GM19043 (cell line): ENCODE measurements at regions not wholly inside any gene's neighbourhood (a gene's known extent, or its start where the extent isn't known, plus 50 kb on each side); places are given as distances from the start of the nearest gene placed in this dataset.

ENCODE experiments used
- ATAC-seq: cut with Tn5 transposase; IDR thresholded peaks from one replicate; pipeline ENCODE4 v1.9.1; 2021; ENCODE audit warnings: low read depth; ENCODE audit not compliant: unreplicated experiment

GRCh38 chr22:48742556-48743343 is 1084.9 kb downstream of the BRD1 start:
- ATAC-seq, result no peak

GRCh38 chr22:48742191-48742555 is 1085.5 kb downstream of the BRD1 start:
- no peak for ATAC-seq

DNA sequence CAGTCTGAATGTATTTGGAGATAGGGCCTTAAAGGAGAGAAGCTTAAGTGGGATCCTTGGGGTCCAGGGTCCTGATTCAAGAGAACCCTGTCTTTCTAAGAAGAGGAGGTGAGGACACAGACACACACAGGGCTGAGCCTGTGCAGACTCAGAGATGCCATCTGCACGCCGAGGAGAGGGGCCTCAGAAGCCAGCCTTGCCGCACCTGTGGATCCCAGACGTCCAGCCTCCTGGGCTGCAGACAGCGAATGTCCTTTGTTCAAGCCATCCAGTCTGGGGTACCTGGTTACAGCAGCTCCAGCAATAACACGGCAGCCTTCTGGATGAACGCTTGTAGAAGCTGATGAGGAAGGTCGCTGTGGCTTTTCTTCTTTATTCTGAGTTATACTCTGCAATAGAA is 1086.1 kb downstream of the BRD1 start:
- no peak for ATAC-seq

GRCh38 chr22:48740731-48741405 is 1086.8 kb downstream of the BRD1 start:
- ATAC-seq, result no peak

GRCh38 chr22:48740086-48740730 is 1087.5 kb downstream of the BRD1 start:
- ATAC-seq, result no peak

GRCh38 chr22:48739348-48740085 is 1088.2 kb downstream of the BRD1 start:
- ATAC-seq, result no peak

- no peak for ATAC-seq
These were observed 1089.3 kb downstream of the BRD1 start for GRCh38 chr22:48738204-48738980.

DNA sequence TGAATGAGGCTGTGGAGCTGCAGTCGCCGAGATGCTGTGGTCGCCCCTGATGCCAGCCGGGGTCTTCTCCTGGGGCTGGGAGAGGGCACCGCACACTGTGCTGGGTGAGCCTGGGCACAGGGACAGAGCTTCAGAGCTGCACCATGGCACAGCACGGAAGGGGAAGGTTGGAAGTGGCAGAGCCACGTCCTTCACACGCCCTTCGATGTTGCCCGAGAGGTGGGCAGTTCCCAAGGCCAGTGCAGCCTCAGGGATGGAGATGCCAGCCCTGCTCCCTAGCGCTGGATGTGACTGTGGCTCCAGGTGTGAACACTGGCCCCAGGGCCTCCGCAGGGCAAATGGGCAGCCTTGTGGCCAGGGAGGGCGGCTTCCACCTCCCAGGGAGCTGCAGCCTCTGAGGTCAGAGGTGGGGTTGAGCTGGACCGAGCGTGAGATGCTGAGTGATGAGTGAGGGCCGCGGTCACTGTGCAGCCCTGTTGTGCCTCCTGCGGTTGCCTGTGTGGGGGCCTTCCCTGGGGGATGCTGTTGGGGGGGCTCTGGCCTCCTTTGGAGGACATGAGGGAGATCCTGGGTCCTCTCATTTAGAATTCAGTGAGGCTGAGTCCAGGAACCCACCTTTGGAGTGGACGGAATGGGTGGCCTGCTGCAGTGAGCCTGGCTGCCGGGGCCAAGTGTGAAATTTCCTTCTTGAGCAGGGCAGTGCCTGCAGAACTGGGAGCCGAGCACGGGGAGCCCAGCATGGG is 1090.0 kb downstream of the BRD1 start:
- no peak for ATAC-seq

GRCh38 chr22:48736593-48737460 is 1090.8 kb downstream of the BRD1 start:
- no peak for ATAC-seq

DNA sequence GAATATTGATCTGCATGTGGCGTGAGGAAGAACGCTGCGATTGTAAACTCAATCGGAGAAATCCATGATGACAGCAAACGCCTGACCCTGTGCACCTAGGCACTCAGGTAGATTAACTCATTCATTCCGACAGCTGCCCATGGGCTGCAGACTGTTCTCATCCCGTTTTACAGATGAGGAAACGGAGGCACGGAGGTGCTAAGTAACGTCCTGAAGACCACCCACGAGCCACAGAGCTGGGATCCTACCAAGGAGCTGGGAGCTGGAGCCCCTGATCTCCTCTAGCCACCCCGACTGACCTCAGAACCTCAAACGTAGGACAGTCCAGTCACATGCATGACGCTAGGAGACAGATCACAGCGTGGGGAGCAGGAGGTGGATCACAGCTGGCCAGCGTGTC is 1092.7 kb downstream of the BRD1 start:
- no peak for ATAC-seq

DNA sequence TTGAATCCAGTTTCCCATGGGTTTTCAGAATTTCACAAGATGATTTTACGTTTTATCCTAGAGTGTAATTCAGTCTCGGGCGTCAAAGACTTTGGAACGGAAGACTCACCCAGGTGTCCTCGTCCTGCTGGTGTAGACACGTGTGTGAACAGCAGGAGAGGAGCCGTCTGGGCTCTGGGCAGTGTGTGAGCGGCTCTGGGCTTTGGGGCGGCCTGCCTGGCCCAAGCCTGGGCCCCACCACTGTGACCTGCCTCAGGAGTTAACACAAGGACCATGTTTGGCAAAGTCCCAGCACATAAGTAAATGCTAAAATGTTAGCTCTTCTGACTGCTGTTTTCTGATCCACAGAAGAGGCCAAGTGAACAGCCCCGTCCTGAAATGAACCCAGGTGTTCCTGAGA is 1093.3 kb downstream of the BRD1 start:
- ATAC-seq, result no peak

DNA sequence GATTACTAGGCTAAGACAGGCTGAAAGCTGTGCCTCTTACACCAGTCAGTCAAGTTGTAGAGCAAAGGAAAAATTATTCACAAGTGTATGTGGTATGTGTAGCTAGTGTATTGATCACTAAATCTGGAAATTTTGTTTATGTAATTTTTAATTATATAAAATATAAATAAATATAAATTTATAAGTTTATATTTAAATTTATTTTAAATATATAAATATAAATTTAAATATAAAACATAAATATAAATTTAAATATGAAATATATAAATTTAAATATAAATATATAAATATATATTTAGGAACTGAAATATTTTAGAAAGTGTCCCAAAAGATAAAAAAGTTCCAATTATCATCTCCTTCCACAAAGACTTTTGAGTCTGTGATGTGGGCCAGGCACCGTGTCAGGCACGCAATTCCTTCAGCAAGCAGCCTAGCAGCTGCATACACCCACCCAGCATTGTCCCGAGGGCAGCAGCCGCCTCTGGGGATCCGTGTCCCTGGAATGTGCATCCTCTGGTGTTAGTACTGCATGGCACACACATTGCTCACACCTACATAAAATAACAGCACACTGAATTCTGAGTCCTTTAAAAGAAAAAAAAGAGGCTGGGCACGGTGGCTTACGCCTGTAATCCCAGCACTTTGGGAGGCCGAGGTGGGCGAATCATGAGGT is 1098.0 kb downstream of the BRD1 start:
- ATAC-seq, result no peak

- no peak for ATAC-seq
These were observed 1100.1 kb downstream of the BRD1 start for GRCh38 chr22:48727454-48728058.

GRCh38 chr22:48724899-48725298 is 1102.8 kb downstream of the BRD1 start:
- ATAC-seq, result no peak

DNA sequence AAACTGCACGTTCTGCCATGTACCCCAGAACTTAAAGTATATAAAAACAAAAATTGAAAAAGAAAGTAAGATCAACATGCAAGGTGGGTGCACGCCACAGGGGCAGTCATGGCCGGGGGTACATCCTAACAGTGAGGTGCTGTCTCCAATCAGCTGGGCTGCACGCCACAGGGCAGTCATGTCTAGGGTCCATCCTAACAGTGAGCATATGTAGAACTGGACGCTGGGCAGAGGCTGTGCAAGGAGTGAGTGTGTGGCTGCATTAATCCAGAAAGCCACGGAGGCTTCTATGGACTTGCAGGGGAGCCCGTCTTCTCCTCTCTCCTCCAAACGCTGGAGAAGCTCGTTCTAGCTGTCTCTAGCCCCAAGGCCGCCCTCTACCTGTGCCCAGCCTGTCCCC is 1105.0 kb downstream of the BRD1 start:
- ATAC-seq, result no peak

GRCh38 chr22:48721395-48721669 is 1106.3 kb downstream of the BRD1 start:
- no peak for ATAC-seq

GRCh38 chr22:48720662-48721394 is 1106.8 kb downstream of the BRD1 start:
- no peak for ATAC-seq
